Gastroesophageal sphincter (tissue), 3 donors: ENCODE measurements at regions not wholly inside any gene's neighbourhood (a gene's known extent, or its start where the extent isn't known, plus 50 kb on each side); places are given as distances from the start of the nearest gene placed in this dataset.

ENCODE experiments used
- CTCF ChIP-seq, 4 experiments: fragments of 200-600 bp in 2 of 4; fragments of 450-650 bp in 2 of 4; sonication (generic) in 1 of 4; IDR thresholded peaks; one replicate each; pipeline ENCODE4 v1.5.1; 2017 to 2019; ENCODE audit warnings: antibody characterized with exemption in 4 of 4, mild to moderate bottlenecking in 2 of 4, moderate library complexity in 2 of 4
- EP300 ChIP-seq: sonication (generic); formaldehyde crosslinking; IDR thresholded peaks from one replicate; pipeline ENCODE4 v1.6.1; 2017; ENCODE audit warnings: antibody characterized with exemption, mild to moderate bottlenecking
- POLR2A ChIP-seq, 2 donors: fragments of 450-650 bp; IDR thresholded peaks; one replicate each; pipeline ENCODE4 v1.6.1; 2017; ENCODE audit warnings: antibody characterized with exemption in 2 of 2, mild to moderate bottlenecking in 2 of 2, moderate library complexity in 1 of 2
- POLR2AphosphoS5 ChIP-seq: sonication (generic); formaldehyde crosslinking; IDR thresholded peaks from one replicate; pipeline ENCODE4 v1.6.1; 2017; ENCODE audit warnings: antibody characterized with exemption

GRCh38 chr12:65662590-65662989 is 161.7 kb upstream of the HMGA2 start:
- TF ChIP-seq CTCF (IDR thresholded peaks at IDR 0.05) (no peak), POLR2AphosphoS5 (no peak), EP300 (no peak), POLR2A (IDR thresholded peaks at IDR 0.05) (no peak)
